Activated CD4-positive, alpha-beta T cell treated with anti-CD3 and anti-CD28 coated beads, Interleukin-2, Interleukin-4, amounts not matched to agents 100 ng/mL and 50 ng/mL, durations not matched to agents 16 hours and 8 hours (primary cell): ENCODE measurements at regions not wholly inside any gene's neighbourhood (a gene's known extent, or its start where the extent isn't known, plus 50 kb on each side); places are given as distances from the start of the nearest gene placed in this dataset.
A peak's percentile ranks its signal among the peaks of the same experiment; 100 is the strongest.
"Not testable (repeated sequence)": the region's sequence is repeated elsewhere in the genome, so short reads cannot be mapped to it uniquely, and the experiment has no call there.

ENCODE experiments used
- DNase-seq: peaks from one replicate; pipeline ENCODE4 v3.0.0-alpha.2; 2020; ENCODE audit warnings: low spot score

DNA sequence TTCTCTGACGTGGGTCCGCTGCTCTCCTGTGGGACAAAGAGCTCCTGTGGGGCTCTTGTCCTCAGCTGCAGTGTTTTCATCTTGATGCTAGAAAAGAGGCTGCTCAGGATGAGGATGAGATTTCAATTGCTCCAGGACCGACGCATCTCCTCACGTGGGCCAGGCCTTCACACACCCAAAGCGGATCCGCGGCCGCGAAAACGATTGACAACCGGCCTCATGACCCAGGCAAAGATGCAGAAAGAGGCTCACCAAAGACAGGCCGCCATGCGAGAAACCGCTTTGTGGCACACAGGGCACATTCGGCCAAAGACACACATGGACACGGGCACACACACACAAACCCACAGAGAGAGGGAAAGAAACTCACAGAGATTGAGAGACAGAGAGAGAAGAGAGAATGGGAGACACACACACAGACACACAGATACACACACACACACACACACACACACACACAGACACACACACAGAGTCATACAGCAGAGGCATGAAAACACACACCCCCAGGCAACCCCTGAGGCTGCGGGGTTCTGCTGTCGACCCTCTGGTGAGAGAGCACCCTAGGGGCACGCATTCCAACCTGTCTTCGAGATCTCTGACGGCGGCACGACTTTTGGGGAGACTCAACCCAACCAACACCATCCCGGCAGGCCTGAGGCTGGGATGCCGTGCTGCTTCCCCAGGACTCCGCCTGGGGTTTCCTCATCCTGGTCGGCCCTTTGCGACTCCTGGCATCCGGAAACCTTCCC lies 168.5 kb upstream of the ZNF337 start:
- DNase-seq: not testable (repeated sequence)

- no peak for DNase-seq
Observed at GRCh38 chr20:25864326-25864962, 167.8 kb upstream of the ZNF337 start.

DNA sequence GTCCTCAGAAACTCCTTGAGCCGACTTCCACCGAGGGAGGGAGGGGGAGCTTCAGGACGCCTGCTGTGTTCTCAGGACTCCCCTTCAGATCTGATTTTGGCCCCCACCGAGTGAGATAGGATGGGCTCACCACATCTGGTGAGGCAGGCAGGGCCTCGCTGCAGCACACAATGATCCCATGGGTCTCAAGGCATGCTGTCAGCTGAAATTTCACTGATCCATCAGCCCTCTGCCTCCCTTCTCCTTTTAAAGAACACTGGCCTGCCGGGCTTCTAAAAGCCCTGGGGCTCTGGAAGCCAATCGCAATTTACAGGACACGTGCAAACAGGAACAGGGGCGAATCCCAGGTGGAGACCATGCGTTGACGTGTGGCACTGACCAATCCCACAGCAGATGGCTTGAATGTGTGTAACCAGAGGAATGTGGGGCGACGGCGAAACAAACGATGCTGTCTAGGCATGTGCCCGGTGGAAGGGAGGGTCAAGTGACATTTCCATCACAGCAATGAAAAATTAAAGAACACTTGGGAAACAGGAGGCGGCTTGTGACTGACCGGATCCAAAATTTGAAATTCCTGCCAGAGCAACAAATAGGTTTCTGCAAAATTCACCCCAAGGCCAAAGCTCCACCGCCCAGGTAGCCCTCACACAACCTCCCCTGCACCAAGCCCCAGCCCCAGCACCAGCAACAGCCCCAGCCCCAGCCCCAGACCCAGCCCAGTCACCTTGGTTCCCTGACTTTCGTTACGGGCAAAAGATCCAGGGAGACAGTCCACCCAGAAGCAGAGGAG lies 167.1 kb upstream of the ZNF337 start:
- DNase-seq: no peak

DNA sequence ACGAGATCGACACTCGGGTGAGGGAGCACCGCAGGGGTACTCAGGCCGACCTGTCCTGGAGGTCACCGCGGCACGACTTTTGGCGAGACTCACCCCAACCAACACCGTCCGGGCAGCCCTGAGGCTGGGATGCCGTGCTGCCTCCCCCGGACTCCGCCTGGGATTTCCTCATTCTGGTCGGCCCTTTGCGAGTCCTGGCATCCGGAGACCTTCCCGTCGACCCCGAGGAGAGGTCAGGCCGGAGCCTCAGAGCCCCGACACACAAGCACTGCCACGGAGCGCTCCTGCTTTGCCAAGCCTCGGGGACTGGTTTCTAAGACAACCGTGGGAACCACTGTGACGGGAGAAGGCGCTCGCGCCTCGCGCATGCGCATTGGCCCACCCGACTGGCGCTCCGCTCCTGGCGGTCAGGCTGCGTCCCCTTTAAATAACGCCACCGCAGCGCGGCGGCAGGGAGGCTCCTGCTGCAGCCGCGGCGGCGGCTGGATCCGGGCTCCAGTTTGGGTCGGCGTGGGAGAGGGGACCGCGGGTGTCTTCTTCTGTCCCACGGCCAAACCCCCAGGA lies 166.4 kb upstream of the ZNF337 start:
- DNase-seq: peak; percentile 84

DNA sequence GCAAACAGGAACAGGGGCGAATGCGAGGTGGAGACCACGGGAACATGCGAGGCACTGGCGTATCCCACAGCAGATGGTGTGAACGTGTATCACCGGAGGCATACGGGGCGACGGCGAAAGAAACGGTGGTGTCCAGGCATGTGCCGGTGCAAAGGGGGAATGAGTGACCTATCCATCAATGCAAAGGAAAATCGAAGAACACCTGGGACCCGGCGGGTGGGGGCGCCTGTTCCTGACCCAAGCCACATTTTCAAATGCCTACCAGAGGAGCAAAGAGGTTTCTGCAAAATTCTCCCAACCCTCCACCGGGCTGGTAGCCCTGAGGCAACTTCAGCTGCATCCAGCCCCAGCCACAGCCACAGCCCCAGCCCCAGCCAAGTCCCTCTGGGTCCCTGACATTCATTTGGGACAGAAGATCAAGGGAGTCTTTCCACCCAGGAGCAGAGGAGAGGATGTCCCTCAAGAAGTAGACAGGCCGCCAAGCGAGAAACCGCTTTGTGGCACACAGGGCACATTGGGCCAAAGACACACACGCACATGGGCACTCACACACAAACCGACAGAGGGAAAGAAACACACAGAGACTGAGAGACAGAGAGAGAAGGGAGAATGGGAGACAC lies 164.0 kb upstream of the ZNF337 start:
- DNase-seq: no peak

- DNase-seq: peak; percentile 72
Observed at GRCh38 chr20:25859649-25860530, 163.2 kb upstream of the ZNF337 start.

DNA sequence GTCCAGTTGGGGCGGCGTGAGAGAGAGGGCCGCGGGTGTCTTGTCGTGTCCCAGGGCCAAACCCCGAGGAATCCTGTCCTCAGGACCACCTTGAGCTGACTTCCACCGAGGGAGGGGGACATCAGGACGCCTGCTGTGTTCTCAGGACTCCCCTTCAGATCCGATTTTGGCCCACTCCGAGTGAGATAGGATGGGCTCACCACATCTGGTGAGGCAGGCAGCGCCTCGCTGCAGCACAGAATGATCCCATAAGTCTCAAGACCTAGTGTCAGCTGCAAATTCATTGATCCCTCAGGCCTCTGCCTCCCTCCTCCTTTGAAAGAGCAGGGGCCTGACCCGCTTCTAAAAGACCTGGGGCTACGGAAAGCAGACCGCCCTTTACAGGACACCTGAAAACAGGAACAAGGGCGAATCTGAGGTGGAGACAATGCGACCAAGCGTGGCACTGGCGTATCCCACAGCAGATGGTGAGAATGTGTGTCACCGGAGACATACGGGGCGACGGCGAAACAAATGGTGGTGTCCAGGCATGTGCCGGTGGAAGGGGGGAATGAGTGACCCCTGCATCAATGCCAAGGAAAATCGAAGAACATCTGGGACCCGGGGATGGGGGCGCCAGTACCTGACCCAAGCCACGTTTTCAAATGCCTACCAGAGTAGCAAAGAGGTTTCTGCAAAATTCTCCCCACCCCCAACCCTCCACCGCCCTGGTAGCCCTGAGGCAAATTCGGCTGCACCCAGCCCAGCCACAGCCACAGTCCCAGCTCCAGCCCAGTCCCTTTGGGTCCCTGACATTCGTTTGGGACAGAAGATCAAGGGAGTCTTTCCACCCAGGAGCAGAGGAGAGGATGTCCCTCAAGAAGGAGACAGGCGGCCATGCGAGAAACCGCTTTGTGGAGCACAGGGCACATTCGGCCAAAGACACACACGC lies 162.1 kb upstream of the ZNF337 start:
- no peak for DNase-seq

DNA sequence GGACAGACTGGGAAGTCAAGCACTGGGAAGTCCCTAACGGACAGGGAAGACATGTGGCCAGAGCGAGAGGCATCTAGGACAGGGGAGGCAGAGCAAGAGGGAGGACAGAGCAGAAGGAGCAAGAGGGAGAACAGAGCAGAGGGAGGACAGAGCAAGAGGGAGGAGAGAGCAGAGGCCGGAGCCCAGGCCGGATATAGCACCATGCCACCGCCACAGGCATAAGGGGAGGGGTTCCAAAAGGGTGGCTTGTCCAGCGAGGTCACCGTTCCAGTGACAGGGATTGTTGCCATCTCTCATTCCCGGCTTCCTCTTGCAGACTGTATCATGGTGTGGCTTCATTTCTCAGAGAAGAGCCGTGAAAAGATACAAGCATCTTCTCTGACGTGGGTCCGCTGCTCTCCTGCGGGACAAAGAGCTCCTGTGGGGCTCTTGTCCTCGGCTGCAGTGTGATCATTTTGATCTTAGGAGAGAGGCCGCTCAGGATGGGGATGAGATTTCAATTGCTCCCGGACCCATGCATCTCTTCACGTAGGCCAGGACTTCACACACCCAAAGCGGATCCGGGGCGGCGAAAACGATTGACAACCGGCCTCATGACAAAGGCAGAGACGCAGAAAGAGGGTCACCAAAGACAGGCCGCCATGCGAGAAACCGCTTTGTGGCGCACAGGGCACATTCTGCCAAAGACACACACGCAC lies 160.6 kb upstream of the ZNF337 start:
- not testable (repeated sequence) for DNase-seq

GRCh38 chr20:25856256-25856884 lies 159.7 kb upstream of the ZNF337 start:
- DNase-seq: no peak

GRCh38 chr20:25855451-25856156 lies 159.0 kb upstream of the ZNF337 start:
- not testable (repeated sequence) for DNase-seq

DNA sequence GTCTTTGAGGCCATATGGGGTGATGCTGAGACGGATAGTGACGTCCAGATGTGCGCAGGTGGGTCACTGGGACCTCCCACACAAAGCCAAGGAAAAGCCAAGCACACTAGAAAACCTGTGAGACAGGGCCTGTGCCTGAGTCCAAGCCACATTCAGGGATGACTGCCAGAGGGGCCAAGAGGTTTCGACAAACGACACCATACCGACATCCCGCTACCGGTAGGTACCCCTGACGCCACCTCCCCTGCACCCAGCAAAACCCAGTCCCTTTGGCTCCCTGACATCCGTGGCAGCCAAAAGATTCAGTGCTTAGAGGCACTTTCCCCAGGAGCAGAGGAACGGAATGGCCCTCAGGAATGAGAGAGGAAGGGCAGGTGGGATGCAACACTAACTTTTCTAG lies 158.0 kb upstream of the ZNF337 start:
- DNase-seq: not testable (repeated sequence)

DNA sequence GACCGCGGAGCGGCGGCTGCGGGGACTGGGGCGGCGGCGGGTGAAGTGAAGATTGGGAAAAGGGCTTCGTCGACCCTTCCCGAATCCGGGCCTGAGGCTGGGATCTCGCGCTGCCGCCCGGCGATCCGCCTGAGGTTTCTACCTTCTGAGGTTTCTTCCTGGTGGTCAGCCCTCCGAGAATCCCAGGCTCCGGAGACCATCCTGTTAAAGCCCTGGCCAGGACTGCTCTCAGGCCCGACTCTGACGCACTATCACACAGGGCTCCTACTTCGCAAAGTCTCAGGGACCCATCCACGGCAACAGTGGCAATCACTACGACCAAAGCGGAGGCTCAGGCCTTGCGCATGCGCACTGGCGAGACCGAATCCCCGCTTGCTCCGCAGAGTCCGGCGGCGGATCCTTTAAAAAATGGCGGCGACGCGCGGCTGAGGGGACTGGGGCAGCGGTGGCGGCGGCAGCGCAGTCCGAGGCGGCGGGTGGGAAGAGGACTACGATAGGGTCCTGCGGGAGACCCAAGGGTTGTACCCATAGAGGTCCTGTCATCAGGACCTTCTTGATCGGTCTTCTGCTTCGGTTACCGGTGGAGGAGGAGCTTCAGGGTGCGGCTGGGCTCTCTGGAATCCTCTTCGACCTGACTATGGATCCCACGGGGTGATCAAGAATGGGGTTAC lies 157.2 kb upstream of the ZNF337 start:
- DNase-seq: peak; percentile 87

GRCh38 chr20:25852968-25853717 lies 156.5 kb upstream of the ZNF337 start:
- DNase-seq: not testable (repeated sequence)

DNA sequence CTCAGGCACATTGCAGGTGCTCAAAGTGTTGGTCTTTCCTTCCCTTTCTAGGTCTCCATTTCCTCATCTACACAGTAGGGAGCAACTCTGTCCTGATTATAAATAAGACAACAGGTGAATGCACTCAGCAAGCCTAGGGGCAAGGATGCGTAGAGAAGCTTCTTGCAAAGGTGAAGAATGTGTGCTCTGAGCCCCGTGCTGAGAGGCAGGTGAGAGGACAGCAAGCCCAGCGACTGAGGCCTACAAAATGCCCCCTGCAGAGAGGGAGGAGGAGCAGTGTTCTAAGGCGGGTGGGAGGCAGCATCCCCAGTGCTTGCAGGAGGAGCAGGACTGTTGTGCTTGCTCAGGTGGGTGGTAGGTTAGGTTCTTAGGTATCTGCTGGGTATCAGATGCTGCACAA lies 153.5 kb upstream of the ZNF337 start:
- DNase-seq: not testable (repeated sequence)

DNA sequence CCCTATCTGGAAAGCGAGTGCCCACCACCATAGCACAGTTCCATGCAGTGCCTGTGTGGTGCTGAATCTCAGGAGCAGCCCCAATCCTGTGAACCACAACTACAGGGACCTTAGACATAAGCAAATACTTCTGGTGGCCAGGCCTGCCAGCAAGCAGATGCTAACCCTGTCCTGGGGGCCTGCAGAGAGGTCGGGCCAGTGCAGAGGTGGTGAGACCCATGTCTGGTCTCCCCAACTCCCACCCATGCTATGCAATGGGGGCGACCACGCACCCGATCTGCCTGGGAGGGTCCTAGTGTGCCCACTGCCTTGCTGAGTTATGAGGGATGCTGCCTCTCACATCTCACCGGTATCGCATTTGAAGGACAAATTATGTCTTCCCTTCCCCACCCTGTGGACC lies 151.6 kb upstream of the ZNF337 start:
- no peak for DNase-seq

DNA sequence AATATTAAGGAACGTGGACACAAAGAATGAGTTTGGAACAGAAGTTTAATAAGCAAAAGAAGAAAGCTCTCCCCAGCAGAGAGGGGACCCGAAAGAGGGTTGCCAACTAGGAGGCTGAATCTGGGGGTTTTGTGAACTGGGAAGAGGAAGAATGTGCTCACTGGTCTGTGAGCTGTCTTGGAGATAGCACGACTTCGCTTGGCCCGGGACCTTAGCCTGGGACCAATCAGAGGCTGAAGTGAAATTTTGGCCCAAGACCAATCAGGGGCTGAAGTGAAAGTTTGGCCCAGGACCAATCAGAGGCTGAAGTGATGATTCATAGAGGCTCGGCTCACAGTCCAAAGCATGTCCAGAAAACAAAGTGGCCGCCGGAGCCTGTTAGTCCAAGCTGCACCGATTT lies 148.0 kb upstream of the ZNF337 start:
- not testable (repeated sequence) for DNase-seq

DNA sequence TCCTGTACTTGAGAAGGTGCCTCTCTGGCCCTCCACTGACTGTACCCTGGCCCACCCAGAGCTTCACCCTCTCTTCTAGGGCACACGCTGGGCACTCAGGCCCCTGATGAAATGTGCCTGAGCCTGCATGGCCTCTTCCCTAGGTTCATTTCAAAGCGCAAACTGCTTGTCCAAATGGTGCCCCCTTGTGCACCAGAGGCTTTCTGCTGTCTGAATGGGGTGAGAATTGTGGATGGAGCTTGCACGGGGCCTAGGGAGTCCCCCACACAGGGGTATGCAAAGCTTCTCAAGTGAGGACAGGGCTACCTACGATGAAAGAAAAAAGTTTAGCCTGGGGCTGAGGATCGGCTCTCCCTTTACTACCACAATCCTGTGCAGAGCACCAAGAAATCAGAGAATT lies 116.9 kb upstream of the ZNF337 start:
- not testable (repeated sequence) for DNase-seq
